ENCODE measurements at regions not wholly inside any gene's neighbourhood (a gene's known extent, or its start where the extent isn't known, plus 50 kb on each side); places are given as distances from the start of the nearest gene placed in this dataset.

DNA sequence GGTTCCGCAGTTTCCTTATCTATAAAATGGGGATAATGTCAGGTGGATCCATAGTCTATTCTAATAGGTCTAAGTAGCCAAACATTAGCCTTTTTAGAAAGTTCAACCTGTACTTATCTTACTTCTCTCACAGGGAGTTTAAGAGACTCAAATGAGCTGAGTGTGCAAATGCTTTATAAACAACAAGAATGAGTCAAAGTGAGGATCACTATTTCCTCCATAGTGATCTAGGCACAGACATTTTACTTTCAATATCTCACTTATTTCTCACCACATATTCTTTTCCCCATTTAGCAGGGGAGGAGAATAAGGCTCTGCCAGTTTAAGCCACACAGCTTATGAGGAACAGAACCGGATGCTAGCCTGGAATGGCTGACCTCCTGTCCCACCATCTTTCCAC, 92.1 kb upstream of the LMO4 start:
- TF ChIP-seq EZH2 (IDR thresholded peaks at IDR 0.05; ENCODE audit: insufficient read depth, poor library complexity, severe bottlenecking) (no peak), EZH2phosphoT487 (IDR thresholded peaks at IDR 0.05; ENCODE audit: insufficient read depth, low read depth) (no peak)

Measured in GM23248 (cell line).